ENCODE measurements at regions not wholly inside any gene's neighbourhood (a gene's known extent, or its start where the extent isn't known, plus 50 kb on each side); places are given as distances from the start of the nearest gene placed in this dataset.

DNA sequence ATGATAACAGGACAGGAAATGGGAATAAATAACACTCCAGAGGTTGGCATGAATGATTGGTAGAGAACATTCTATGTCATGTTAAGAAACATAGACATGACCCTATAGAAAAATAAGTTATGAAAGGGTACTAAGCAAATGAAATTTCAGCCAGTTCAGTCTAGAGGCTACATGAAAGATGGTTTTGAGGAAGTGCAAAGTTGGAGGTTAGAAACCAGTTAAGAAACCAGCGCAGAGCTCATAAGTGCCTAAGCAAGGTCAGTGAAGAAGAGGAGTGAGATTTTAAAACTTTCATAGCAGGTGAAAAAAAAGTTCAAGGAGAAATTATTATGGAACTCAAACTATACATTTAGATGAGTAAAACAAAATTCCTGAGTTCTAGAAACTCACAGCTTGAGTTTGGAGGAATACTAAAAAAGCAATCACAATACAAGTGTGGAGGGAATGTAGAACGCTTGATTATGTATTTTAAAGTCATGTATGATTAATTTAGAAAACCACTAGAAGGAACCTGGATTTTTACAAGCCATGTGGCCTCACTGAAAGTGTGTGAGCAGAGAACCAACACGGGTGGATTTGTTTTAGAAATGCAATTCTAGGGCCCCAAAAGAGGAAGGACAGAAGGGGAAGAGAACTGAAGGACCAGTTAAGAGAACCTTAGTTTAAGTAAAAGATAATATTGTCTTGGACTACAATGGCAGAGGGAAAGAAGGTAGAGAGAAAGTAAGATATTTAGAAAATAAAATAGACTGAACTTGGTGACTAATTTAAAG is 162.4 kb downstream of the PCDH20 start:
- DNase-seq (no peak), ATAC-seq (no peak)
- TF ChIP-seq, protein P1, sequence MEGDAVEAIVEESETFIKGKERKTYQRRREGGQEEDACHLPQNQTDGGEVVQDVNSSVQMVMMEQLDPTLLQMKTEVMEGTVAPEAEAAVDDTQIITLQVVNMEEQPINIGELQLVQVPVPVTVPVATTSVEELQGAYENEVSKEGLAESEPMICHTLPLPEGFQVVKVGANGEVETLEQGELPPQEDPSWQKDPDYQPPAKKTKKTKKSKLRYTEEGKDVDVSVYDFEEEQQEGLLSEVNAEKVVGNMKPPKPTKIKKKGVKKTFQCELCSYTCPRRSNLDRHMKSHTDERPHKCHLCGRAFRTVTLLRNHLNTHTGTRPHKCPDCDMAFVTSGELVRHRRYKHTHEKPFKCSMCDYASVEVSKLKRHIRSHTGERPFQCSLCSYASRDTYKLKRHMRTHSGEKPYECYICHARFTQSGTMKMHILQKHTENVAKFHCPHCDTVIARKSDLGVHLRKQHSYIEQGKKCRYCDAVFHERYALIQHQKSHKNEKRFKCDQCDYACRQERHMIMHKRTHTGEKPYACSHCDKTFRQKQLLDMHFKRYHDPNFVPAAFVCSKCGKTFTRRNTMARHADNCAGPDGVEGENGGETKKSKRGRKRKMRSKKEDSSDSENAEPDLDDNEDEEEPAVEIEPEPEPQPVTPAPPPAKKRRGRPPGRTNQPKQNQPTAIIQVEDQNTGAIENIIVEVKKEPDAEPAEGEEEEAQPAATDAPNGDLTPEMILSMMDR (IDR thresholded peaks at IDR 0.05) = no peak
- intact Hi-C loops (cut with DNase I) = no loop called here
- no peaks in the 10 kb centered on the region for H3K4me1 ChIP-seq
- no peaks in the 10 kb centered on the region for H3K36me3 ChIP-seq
- H3K4me3 ChIP-seq = no peak overlapping the region
- H3K9me3 ChIP-seq = no peaks in the 10 kb centered on the region
- H3K27me3 ChIP-seq (ENCODE audit: low read depth) = no peaks in the 10 kb centered on the region
- H3K27ac ChIP-seq = no peak overlapping the region

DNA sequence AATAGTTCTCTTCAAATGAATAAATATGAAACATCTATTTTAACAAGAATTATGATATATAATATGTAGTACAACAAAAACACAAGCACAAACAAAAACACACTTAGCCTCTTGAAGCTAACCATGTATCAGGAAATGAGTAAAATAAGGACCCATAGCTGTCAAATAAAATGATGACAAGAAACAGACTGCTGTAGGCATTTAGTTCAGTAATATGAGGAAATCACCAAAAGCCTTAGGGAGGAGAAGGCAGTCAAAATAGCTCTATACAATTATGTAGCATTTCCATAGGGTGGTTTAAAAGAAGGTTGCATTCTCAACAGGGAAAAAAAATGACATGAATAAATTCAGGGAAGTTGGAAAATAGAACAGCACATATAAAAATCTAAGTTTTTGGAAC is 163.4 kb downstream of the PCDH20 start:
- H3K4me1 ChIP-seq = no peaks in the 10 kb centered on the region
- intact Hi-C loops (cut with DNase I) = no loop called here
- no peaks in the 10 kb centered on the region for H3K9me3 ChIP-seq
- DNase-seq (no peak), ATAC-seq (no peak)
- H3K36me3 ChIP-seq = no peaks in the 10 kb centered on the region
- TF ChIP-seq, protein P1 (IDR thresholded peaks at IDR 0.05) = no peak
- no peak overlapping the region for H3K27ac ChIP-seq
- H3K27me3 ChIP-seq (ENCODE audit: low read depth) = no peaks in the 10 kb centered on the region
- H3K4me3 ChIP-seq = no peak overlapping the region

DNA sequence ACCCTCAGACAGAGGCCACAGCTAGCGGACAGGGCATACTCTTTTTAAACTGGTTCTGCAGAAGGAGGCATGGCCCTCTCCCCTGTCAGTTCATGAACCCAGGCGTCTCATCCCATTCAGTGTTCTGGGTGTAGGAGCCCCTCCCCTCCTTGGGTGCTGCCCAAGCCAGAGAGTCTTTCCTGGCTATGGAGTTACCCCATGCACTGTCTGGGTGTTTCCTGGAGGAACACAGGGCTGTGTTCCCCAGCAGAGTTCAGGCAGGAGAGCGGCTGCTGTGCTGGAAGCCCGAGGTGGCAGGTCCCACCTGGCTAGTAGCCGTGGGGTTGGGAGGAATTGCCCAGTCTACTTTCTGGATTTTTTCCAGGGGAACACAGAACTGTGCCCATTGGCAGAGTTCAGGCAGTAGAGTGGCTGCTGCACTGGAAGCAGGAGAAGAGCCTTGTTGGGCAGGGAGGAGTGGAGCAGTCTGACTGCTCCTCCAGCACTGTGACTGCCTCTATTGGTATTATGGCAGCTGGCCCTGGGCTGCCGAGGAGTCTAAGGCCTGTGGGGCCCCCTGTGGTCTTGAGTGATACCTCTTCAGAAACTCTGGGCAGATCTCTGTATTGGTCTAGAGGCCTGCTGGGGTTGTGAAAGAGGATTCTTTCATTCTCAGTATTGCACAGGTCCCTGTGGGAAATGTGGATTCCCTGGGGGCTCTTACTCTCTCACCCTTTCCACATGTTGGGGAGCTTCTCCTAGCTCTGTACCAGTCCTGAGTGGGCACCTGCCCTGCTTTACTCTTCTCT is 168.3 kb downstream of the PCDH20 start:
- Histone ChIP-seq H3K4me3 (no peak overlapping the region), H3K27ac (no peak overlapping the region), H3K4me1 (no peaks in the 10 kb centered on the region), H3K9me3 (no peaks in the 10 kb centered on the region), H3K27me3 (ENCODE audit: low read depth) (no peaks in the 10 kb centered on the region), H3K36me3 (no peaks in the 10 kb centered on the region)
- TF ChIP-seq, protein P1 (IDR thresholded peaks at IDR 0.05) = no peak
- ATAC-seq (peak in 1 of 2 donors; percentile 23), DNase-seq (no peak)
- intact Hi-C loops (cut with DNase I) = no loop called here

DNA sequence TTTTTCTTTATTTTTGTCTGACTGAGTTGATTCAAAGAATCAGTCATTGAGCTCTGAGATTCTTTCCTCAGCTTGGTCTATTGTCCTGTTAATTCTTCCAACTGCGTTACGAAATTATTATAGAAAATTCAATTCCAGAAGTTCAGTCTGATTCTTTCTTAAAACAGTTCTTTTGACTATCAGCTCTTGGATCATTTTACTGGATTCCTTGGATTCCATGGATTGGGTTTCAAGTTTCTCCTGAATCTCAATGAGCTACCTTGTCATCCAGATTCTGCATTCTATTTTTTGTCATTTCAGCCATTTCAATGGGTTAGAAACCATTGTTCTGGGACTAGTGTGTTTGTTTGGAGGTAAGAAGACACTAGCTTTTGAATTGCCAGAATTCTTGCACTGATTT is 169.3 kb downstream of the PCDH20 start:
- H3K36me3 ChIP-seq = no peaks in the 10 kb centered on the region
- no peak for DNase-seq
- no peaks in the 10 kb centered on the region for H3K4me1 ChIP-seq
- intact Hi-C loops (cut with DNase I) = no loop called here
- H3K27me3 ChIP-seq (ENCODE audit: low read depth) = no peaks in the 10 kb centered on the region
- TF ChIP-seq, protein P1 (IDR thresholded peaks at IDR 0.05) = no peak
- ATAC-seq = no peak
- no peak overlapping the region for H3K27ac ChIP-seq
- H3K4me3 ChIP-seq = no peak overlapping the region
- H3K9me3 ChIP-seq = no peaks in the 10 kb centered on the region

- intact Hi-C loops (cut with DNase I) = no loop called here
- TF ChIP-seq, protein P1 (IDR thresholded peaks at IDR 0.05) = no peak
- H3K27ac ChIP-seq = no peak overlapping the region
- DNase-seq (no peak), ATAC-seq (no peak)
- H3K36me3 ChIP-seq = no peaks in the 10 kb centered on the region
- H3K4me3 ChIP-seq = no peak overlapping the region
- no peaks in the 10 kb centered on the region for H3K27me3 ChIP-seq (ENCODE audit: low read depth)
- no peaks in the 10 kb centered on the region for H3K4me1 ChIP-seq
- H3K9me3 ChIP-seq = no peaks in the 10 kb centered on the region
These were observed 200.0 kb downstream of the PCDH20 start for GRCh38 chr13:61215601-61216000.
